GM12865 (cell line): ENCODE measurements at regions not wholly inside any gene's neighbourhood (a gene's known extent, or its start where the extent isn't known, plus 50 kb on each side); places are given as distances from the start of the nearest gene placed in this dataset.

ENCODE experiments used
- DNase-seq: peaks from one replicate; pipeline ENCODE4 v3.0.0; 2010; ENCODE audit warnings: low read depth
- H3K4me3 ChIP-seq: 2 replicates; pipeline ENCODE4 v1.5.1; 2011; ENCODE audit warnings: mild to moderate bottlenecking, low read depth, low read length, control low read depth
- CTCF ChIP-seq: IDR thresholded peaks from 2 replicates; pipeline ENCODE4 v1.5.1; 2011; ENCODE audit warnings: low read length, control low read depth, low read depth, inconsistent platforms; ENCODE audit not compliant: insufficient read depth; ENCODE audit errors: missing control alignments

DNA sequence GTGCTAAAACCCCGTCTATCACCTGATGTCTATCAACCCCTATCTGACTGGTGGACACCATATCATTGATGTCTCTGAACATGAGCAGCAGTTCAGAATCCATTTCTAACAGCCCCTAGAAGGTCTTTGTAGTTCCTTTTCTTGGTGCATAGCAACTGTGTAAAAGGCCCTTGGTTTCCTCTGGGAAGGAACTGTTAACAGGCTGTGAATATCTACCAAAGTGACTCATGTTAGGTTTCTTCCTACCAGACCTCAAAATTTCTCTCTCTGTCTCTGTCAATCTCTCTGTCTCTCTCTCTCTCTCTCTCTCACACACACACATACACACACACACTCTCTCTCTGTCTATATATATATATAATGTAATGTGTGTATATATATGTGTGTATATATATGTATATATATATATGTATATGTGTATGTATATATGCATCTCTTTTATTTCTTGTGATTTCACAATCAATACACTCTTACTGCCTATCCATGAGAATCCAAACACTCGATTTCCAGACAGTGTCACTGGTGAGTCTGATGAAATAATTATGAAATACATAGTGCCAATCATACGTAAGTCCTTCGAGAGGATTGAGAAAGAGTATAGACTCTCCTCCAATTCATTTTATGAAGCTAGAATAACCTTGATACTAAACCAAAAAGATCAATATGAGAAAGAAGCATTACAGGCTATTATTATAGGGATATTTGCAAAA lies 335.9 kb upstream of the SLCO3A1 start:
- TF ChIP-seq CTCF, result no peak
- no peak for DNase-seq
- H3K4me3 ChIP-seq, result no peak overlapping the region

DNA sequence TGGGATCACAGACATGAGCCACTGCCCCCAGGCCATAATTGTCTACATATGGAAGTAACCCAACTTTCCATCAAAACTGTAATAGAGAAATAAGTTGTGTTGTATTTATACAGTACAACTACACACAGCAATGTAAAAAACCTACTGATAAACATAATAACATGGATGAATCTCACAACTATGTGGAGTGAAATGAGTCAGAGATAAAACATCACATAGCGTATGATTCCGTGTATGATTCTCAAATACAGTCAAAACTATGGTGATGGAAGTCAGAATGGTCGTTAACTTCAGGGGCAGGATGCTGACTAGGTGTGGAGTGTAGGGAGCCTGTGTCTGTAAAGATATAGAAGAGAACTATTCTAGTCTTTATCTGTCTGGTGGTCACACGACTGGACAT lies 332.7 kb upstream of the SLCO3A1 start:
- no peak for TF ChIP-seq CTCF
- no peak overlapping the region for H3K4me3 ChIP-seq
- no peak for DNase-seq

- no peak for TF ChIP-seq CTCF
- DNase-seq, result no peak
These were observed 332.0 kb upstream of the SLCO3A1 start for GRCh38 chr15:91521548-91521947.

DNA sequence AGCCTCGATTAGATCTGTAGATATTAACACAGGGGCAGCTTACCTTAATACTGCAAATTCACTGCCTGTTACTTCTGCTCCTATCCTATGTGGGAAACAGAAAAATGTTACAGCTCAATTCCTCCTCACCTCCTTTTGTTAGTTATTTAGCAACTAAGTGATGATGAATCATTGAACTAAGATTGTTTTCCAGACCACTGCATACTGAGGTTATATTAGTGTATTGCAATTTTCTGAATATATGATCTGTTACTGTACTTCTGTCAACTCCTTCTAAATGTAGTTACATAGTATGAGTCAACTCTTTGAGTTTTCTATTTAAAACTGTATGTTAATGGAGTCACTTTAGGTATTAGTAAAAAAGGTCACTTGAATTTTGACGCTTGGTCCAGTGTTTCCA lies 331.5 kb upstream of the SLCO3A1 start:
- H3K4me3 ChIP-seq, result no peak overlapping the region
- no peak for DNase-seq
- TF ChIP-seq CTCF, result no peak

More at GRCh38 chr15:91521548-91521947, 332.0 kb upstream of the SLCO3A1 start:
- no peak overlapping the region for H3K4me3 ChIP-seq

DNA sequence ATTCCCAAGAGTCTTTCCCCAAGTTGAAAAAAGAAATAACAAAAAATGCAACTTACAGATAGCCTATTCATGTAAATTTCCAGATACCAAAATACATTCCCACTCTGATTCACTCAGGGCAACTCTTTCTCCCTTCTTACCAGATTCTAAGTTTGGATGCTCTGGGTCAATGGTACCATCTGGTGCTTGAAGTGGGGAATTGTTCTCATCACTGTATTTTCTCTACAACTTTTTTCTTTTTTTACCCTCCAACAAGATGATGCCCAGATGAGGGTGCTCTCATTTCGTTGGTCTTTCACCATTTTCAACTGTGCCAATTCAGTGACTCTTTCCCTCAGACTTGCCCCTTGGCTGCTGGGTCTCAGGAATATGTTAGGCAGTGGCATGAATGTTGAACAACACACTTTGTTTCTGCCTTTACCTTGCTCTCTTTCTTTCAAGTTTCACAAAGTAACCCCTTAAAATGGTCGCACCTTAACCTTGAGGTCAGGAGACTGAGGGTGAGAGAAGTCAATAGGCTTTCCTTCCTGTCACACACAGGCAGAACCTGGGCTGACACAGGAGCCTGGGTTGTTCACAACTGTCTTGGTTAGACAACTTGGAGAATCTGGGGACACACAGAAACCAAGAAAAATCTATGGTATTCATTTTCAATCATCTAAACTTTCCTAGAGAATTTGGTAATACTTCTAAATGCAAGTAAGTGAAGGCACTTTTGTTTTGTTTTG lies 330.7 kb upstream of the SLCO3A1 start:
- DNase-seq, result no peak
- H3K4me3 ChIP-seq, result no peak overlapping the region
- TF ChIP-seq CTCF, result no peak

DNA sequence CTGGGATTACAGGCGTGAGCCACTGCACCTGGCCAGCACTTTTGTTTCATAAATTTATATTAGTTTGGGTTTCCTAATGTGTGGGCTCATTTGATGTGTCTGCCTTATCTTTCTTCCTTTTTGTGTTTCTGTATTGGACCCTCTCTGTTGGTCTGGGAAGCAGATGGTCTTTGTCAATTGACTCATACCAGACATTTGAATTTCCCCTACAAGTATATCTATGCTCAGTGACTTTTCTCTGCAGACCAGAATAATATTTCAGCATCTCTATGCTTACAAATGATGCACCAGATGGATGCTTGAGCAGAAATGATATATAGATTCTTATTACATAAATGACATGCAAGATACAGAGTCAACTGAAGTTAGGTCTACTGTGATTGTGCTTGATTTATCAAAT lies 329.9 kb upstream of the SLCO3A1 start:
- DNase-seq, result no peak
- H3K4me3 ChIP-seq, result no peak overlapping the region
- no peak for TF ChIP-seq CTCF
